ENCODE measurements at regions not wholly inside any gene's neighbourhood (a gene's known extent, or its start where the extent isn't known, plus 50 kb on each side); places are given as distances from the start of the nearest gene placed in this dataset.

GRCh38 chr3:167892205-167892604 is 156.7 kb downstream of the SERPINI1 start:
- no peak for DNase-seq

- no peak for DNase-seq
These were observed 151.6 kb downstream of the SERPINI1 start for GRCh38 chr3:167887096-167887495.

- no peak for DNase-seq
These were observed 151.2 kb downstream of the SERPINI1 start for GRCh38 chr3:167886690-167887089.

- no peak for DNase-seq
These were observed 149.8 kb downstream of the SERPINI1 start for GRCh38 chr3:167885277-167885676.

GRCh38 chr3:167884481-167884880 is 149.0 kb downstream of the SERPINI1 start:
- no peak for DNase-seq

GRCh38 chr3:167883452-167883851 is 147.9 kb downstream of the SERPINI1 start:
- no peak for DNase-seq

- DNase-seq = peak; percentile 68
These were observed 146.6 kb downstream of the SERPINI1 start for GRCh38 chr3:167882057-167882667.

- DNase-seq = no peak
These were observed 144.7 kb downstream of the SERPINI1 start for GRCh38 chr3:167880183-167880582.

- no peak for DNase-seq
These were observed 141.2 kb downstream of the SERPINI1 start for GRCh38 chr3:167876620-167877281.

Measured in NCI-H146 (cell line).